ENCODE measurements at regions not wholly inside any gene's neighbourhood (a gene's known extent, or its start where the extent isn't known, plus 50 kb on each side); places are given as distances from the start of the nearest gene placed in this dataset.

GRCh38 chr2:221134718-221135117 lies 437.4 kb downstream of the EPHA4 start:
- no peaks in the 10 kb centered on the region for H3K36me3 ChIP-seq (ENCODE audit: control insufficient read depth, insufficient read depth, low read length)
- H3K9ac ChIP-seq (ENCODE audit: low read depth, low read length): no peak overlapping the region
- H3K4me3 ChIP-seq (ENCODE audit: low read depth, low read length): no peak overlapping the region
- H3K9me3 ChIP-seq (ENCODE audit: control insufficient read depth, insufficient read depth, low read length): no peaks in the 10 kb centered on the region
- no peaks in the 10 kb centered on the region for H3K4me1 ChIP-seq (ENCODE audit: control insufficient read depth, insufficient read depth, low read length)
- H3K27me3 ChIP-seq (ENCODE audit: control insufficient read depth, insufficient read depth, low read length): no peaks in the 10 kb centered on the region
- H3K27ac ChIP-seq (ENCODE audit: low read depth, low read length): no peak overlapping the region

- Histone ChIP-seq H3K9ac (ENCODE audit: low read depth, low read length) (no peak overlapping the region), H3K9me3 (ENCODE audit: control insufficient read depth, insufficient read depth, low read length) (no peaks in the 10 kb centered on the region), H3K27ac (ENCODE audit: low read depth, low read length) (no peak overlapping the region), H3K27me3 (ENCODE audit: control insufficient read depth, insufficient read depth, low read length) (no peaks in the 10 kb centered on the region), H3K4me3 (ENCODE audit: low read depth, low read length) (no peak overlapping the region), H3K4me1 (ENCODE audit: control insufficient read depth, insufficient read depth, low read length) (no peaks in the 10 kb centered on the region), H3K36me3 (ENCODE audit: control insufficient read depth, insufficient read depth, low read length) (no peaks in the 10 kb centered on the region)
These were observed 436.4 kb downstream of the EPHA4 start for GRCh38 chr2:221135699-221136098.

- Histone ChIP-seq H3K9me3 (ENCODE audit: control insufficient read depth, insufficient read depth, low read length) (no peaks in the 10 kb centered on the region), H3K27ac (ENCODE audit: low read depth, low read length) (no peak overlapping the region), H3K4me3 (ENCODE audit: low read depth, low read length) (no peak overlapping the region), H3K36me3 (ENCODE audit: control insufficient read depth, insufficient read depth, low read length) (no peaks in the 10 kb centered on the region), H3K9ac (ENCODE audit: low read depth, low read length) (no peak overlapping the region), H3K27me3 (ENCODE audit: control insufficient read depth, insufficient read depth, low read length) (no peaks in the 10 kb centered on the region), H3K4me1 (ENCODE audit: control insufficient read depth, insufficient read depth, low read length) (no peaks in the 10 kb centered on the region)
These were observed 434.7 kb downstream of the EPHA4 start for GRCh38 chr2:221137385-221137784.

- no peak overlapping the region for H3K4me3 ChIP-seq (ENCODE audit: low read depth, low read length)
- no peaks in the 10 kb centered on the region for H3K4me1 ChIP-seq (ENCODE audit: control insufficient read depth, insufficient read depth, low read length)
- H3K27ac ChIP-seq (ENCODE audit: low read depth, low read length): no peak overlapping the region
These were observed 429.8 kb downstream of the EPHA4 start for GRCh38 chr2:221142341-221142740.

GRCh38 chr2:221143231-221143630 lies 428.9 kb downstream of the EPHA4 start:
- Histone ChIP-seq H3K27me3 (ENCODE audit: control insufficient read depth, insufficient read depth, low read length) (no peaks in the 10 kb centered on the region), H3K4me3 (ENCODE audit: low read depth, low read length) (no peak overlapping the region), H3K4me1 (ENCODE audit: control insufficient read depth, insufficient read depth, low read length) (no peaks in the 10 kb centered on the region), H3K9me3 (ENCODE audit: control insufficient read depth, insufficient read depth, low read length) (no peaks in the 10 kb centered on the region), H3K9ac (ENCODE audit: low read depth, low read length) (no peak overlapping the region), H3K36me3 (ENCODE audit: control insufficient read depth, insufficient read depth, low read length) (no peaks in the 10 kb centered on the region), H3K27ac (ENCODE audit: low read depth, low read length) (no peak overlapping the region)

More at GRCh38 chr2:221142341-221142740, 429.8 kb downstream of the EPHA4 start:
- Histone ChIP-seq H3K9me3 (ENCODE audit: control insufficient read depth, insufficient read depth, low read length) (no peaks in the 10 kb centered on the region), H3K36me3 (ENCODE audit: control insufficient read depth, insufficient read depth, low read length) (no peaks in the 10 kb centered on the region), H3K27me3 (ENCODE audit: control insufficient read depth, insufficient read depth, low read length) (no peaks in the 10 kb centered on the region), H3K9ac (ENCODE audit: low read depth, low read length) (no peak overlapping the region)

- Histone ChIP-seq H3K9ac (ENCODE audit: low read depth, low read length) (no peak overlapping the region), H3K4me1 (ENCODE audit: control insufficient read depth, insufficient read depth, low read length) (no peaks in the 10 kb centered on the region), H3K9me3 (ENCODE audit: control insufficient read depth, insufficient read depth, low read length) (no peaks in the 10 kb centered on the region), H3K36me3 (ENCODE audit: control insufficient read depth, insufficient read depth, low read length) (no peaks in the 10 kb centered on the region), H3K4me3 (ENCODE audit: low read depth, low read length) (no peak overlapping the region), H3K27ac (ENCODE audit: low read depth, low read length) (no peak overlapping the region), H3K27me3 (ENCODE audit: control insufficient read depth, insufficient read depth, low read length) (no peaks in the 10 kb centered on the region)
These were observed 427.2 kb downstream of the EPHA4 start for GRCh38 chr2:221144909-221145308.

GRCh38 chr2:221145396-221145795 lies 426.7 kb downstream of the EPHA4 start:
- Histone ChIP-seq H3K27me3 (ENCODE audit: control insufficient read depth, insufficient read depth, low read length) (no peaks in the 10 kb centered on the region), H3K36me3 (ENCODE audit: control insufficient read depth, insufficient read depth, low read length) (no peaks in the 10 kb centered on the region), H3K27ac (ENCODE audit: low read depth, low read length) (no peak overlapping the region), H3K9ac (ENCODE audit: low read depth, low read length) (no peak overlapping the region), H3K4me1 (ENCODE audit: control insufficient read depth, insufficient read depth, low read length) (no peaks in the 10 kb centered on the region), H3K9me3 (ENCODE audit: control insufficient read depth, insufficient read depth, low read length) (no peaks in the 10 kb centered on the region), H3K4me3 (ENCODE audit: low read depth, low read length) (no peak overlapping the region)

- no peak overlapping the region for H3K27ac ChIP-seq (ENCODE audit: low read depth, low read length)
- peaks cover 17% of the 10 kb centered on the region for H3K4me1 ChIP-seq (ENCODE audit: control insufficient read depth, insufficient read depth, low read length)
- no peaks in the 10 kb centered on the region for H3K9me3 ChIP-seq (ENCODE audit: control insufficient read depth, insufficient read depth, low read length)
- no peaks in the 10 kb centered on the region for H3K36me3 ChIP-seq (ENCODE audit: control insufficient read depth, insufficient read depth, low read length)
- no peaks in the 10 kb centered on the region for H3K27me3 ChIP-seq (ENCODE audit: control insufficient read depth, insufficient read depth, low read length)
- no peak overlapping the region for H3K9ac ChIP-seq (ENCODE audit: low read depth, low read length)
- no peak overlapping the region for H3K4me3 ChIP-seq (ENCODE audit: low read depth, low read length)
These were observed 418.9 kb downstream of the EPHA4 start for GRCh38 chr2:221153226-221153625.

- peaks cover 17% of the 10 kb centered on the region for H3K4me1 ChIP-seq (ENCODE audit: control insufficient read depth, insufficient read depth, low read length)
- H3K27me3 ChIP-seq (ENCODE audit: control insufficient read depth, insufficient read depth, low read length): no peaks in the 10 kb centered on the region
- no peaks in the 10 kb centered on the region for H3K9me3 ChIP-seq (ENCODE audit: control insufficient read depth, insufficient read depth, low read length)
- H3K27ac ChIP-seq (ENCODE audit: low read depth, low read length): no peak overlapping the region
- no peak overlapping the region for H3K9ac ChIP-seq (ENCODE audit: low read depth, low read length)
- H3K4me3 ChIP-seq (ENCODE audit: low read depth, low read length): no peak overlapping the region
- no peaks in the 10 kb centered on the region for H3K36me3 ChIP-seq (ENCODE audit: control insufficient read depth, insufficient read depth, low read length)
These were observed 417.9 kb downstream of the EPHA4 start for GRCh38 chr2:221154176-221154575.

GRCh38 chr2:221156062-221156734 lies 415.9 kb downstream of the EPHA4 start:
- Histone ChIP-seq H3K36me3 (ENCODE audit: control insufficient read depth, insufficient read depth, low read length) (no peaks in the 10 kb centered on the region), H3K4me3 (ENCODE audit: low read depth, low read length) (no peak overlapping the region), H3K4me1 (ENCODE audit: control insufficient read depth, insufficient read depth, low read length) (peaks cover 17% of the 10 kb centered on the region), H3K27me3 (ENCODE audit: control insufficient read depth, insufficient read depth, low read length) (no peaks in the 10 kb centered on the region), H3K9me3 (ENCODE audit: control insufficient read depth, insufficient read depth, low read length) (no peaks in the 10 kb centered on the region), H3K27ac (ENCODE audit: low read depth, low read length) (no peak overlapping the region), H3K9ac (ENCODE audit: low read depth, low read length) (peak overlapping the region; percentile 15; the same call in 1 of the 2 replicates)

- Histone ChIP-seq H3K9ac (ENCODE audit: low read depth, low read length) (no peak overlapping the region), H3K4me1 (ENCODE audit: control insufficient read depth, insufficient read depth, low read length) (peaks cover 12% of the 10 kb centered on the region), H3K27ac (ENCODE audit: low read depth, low read length) (no peak overlapping the region), H3K27me3 (ENCODE audit: control insufficient read depth, insufficient read depth, low read length) (no peaks in the 10 kb centered on the region), H3K9me3 (ENCODE audit: control insufficient read depth, insufficient read depth, low read length) (no peaks in the 10 kb centered on the region), H3K36me3 (ENCODE audit: control insufficient read depth, insufficient read depth, low read length) (no peaks in the 10 kb centered on the region), H3K4me3 (ENCODE audit: low read depth, low read length) (no peak overlapping the region)
These were observed 410.9 kb downstream of the EPHA4 start for GRCh38 chr2:221161186-221161585.

Measured in HUES48 (cell line).